Type B pancreatic cell (in vitro differentiated cells): ENCODE measurements at regions not wholly inside any gene's neighbourhood (a gene's known extent, or its start where the extent isn't known, plus 50 kb on each side); places are given as distances from the start of the nearest gene placed in this dataset.

ENCODE experiments used
- DNase-seq: peaks from one replicate; pipeline ENCODE4 v3.0.0; 2021; ENCODE audit warnings: mixed read lengths; ENCODE audit not compliant: unreplicated experiment; ENCODE audit errors: extremely low spot score
- H3K27ac Mint-ChIP-seq: 2 replicates; pipeline ENCODE4 v1.8.0; 2021; ENCODE audit warnings: mild to moderate bottlenecking, mixed read lengths
- H3K27me3 Mint-ChIP-seq: 2 replicates; pipeline ENCODE4 v1.8.0; 2021; ENCODE audit warnings: mixed read lengths
- H3K36me3 Mint-ChIP-seq: 2 replicates; pipeline ENCODE4 v1.8.0; 2021; ENCODE audit warnings: mixed read lengths
- H3K4me1 Mint-ChIP-seq: one replicate; pipeline ENCODE4 v1.8.0; 2021; ENCODE audit warnings: mixed read lengths; ENCODE audit not compliant: unreplicated experiment
- H3K4me3 Mint-ChIP-seq: 2 replicates; pipeline ENCODE4 v1.8.0; 2021; ENCODE audit warnings: mild to moderate bottlenecking, mixed read lengths
- H3K9me3 Mint-ChIP-seq: 2 replicates; pipeline ENCODE4 v1.8.0; 2021; ENCODE audit warnings: mixed read lengths
- CTCF ChIP-seq: fragments of 200-600 bp; sonication (generic); conservative IDR thresholded peaks from 2 replicates; pipeline ENCODE4 v1.5.0; 2021; ENCODE audit warnings: antibody characterized with exemption, mild to moderate bottlenecking

- H3K27me3 Mint-ChIP-seq = no peaks in the 10 kb centered on the region
- H3K27ac Mint-ChIP-seq = no peak overlapping the region
- H3K4me1 Mint-ChIP-seq = no peaks in the 10 kb centered on the region
- H3K36me3 Mint-ChIP-seq = no peaks in the 10 kb centered on the region
- no peak overlapping the region for H3K4me3 Mint-ChIP-seq
- no peak for DNase-seq
- TF ChIP-seq CTCF = no peak
- peaks cover 12% of the 10 kb centered on the region for H3K9me3 Mint-ChIP-seq
Observed at GRCh38 chr9:82212885-82213284, 224.3 kb downstream of the SPATA31D1 start.

GRCh38 chr9:82216435-82216834 lies 227.9 kb downstream of the SPATA31D1 start:
- DNase-seq = no peak
- H3K27ac Mint-ChIP-seq = no peak overlapping the region
- H3K36me3 Mint-ChIP-seq = no peaks in the 10 kb centered on the region
- TF ChIP-seq CTCF = no peak
- H3K4me1 Mint-ChIP-seq = no peaks in the 10 kb centered on the region
- no peak overlapping the region for H3K4me3 Mint-ChIP-seq
- peaks cover 9% of the 10 kb centered on the region for H3K9me3 Mint-ChIP-seq
- no peaks in the 10 kb centered on the region for H3K27me3 Mint-ChIP-seq

GRCh38 chr9:82223442-82223841 lies 234.9 kb downstream of the SPATA31D1 start:
- H3K4me1 Mint-ChIP-seq = no peaks in the 10 kb centered on the region
- no peak for TF ChIP-seq CTCF
- no peaks in the 10 kb centered on the region for H3K36me3 Mint-ChIP-seq
- DNase-seq = no peak
- peaks cover 3% of the 10 kb centered on the region for H3K9me3 Mint-ChIP-seq
- no peak overlapping the region for H3K4me3 Mint-ChIP-seq
- peaks cover 3% of the 10 kb centered on the region for H3K27me3 Mint-ChIP-seq
- no peak overlapping the region for H3K27ac Mint-ChIP-seq

- Mint-ChIP-seq H3K27me3 (no peaks in the 10 kb centered on the region), H3K4me3 (no peak overlapping the region), H3K9me3 (peaks cover 6% of the 10 kb centered on the region), H3K27ac (no peak overlapping the region), H3K4me1 (no peaks in the 10 kb centered on the region), H3K36me3 (peaks cover 3% of the 10 kb centered on the region)
- no peak for DNase-seq
- no peak for TF ChIP-seq CTCF
Observed at GRCh38 chr9:82231411-82231810, 242.8 kb downstream of the SPATA31D1 start.

- H3K36me3 Mint-ChIP-seq = peaks cover 3% of the 10 kb centered on the region
- no peak overlapping the region for H3K4me3 Mint-ChIP-seq
- no peaks in the 10 kb centered on the region for H3K4me1 Mint-ChIP-seq
- no peaks in the 10 kb centered on the region for H3K27me3 Mint-ChIP-seq
- no peak for TF ChIP-seq CTCF
- H3K9me3 Mint-ChIP-seq = peaks cover 6% of the 10 kb centered on the region
- no peak for DNase-seq
- no peak overlapping the region for H3K27ac Mint-ChIP-seq
Observed at GRCh38 chr9:82234160-82234943, 245.8 kb downstream of the SPATA31D1 start.
